GM18868 (cell line): ENCODE measurements at regions not wholly inside any gene's neighbourhood (a gene's known extent, or its start where the extent isn't known, plus 50 kb on each side); places are given as distances from the start of the nearest gene placed in this dataset.

ENCODE experiments used
- ATAC-seq: cut with Tn5 transposase; IDR thresholded peaks from one replicate; pipeline ENCODE4 v1.9.1; 2021; ENCODE audit warnings: mild to moderate bottlenecking, moderate library complexity; ENCODE audit not compliant: unreplicated experiment

DNA sequence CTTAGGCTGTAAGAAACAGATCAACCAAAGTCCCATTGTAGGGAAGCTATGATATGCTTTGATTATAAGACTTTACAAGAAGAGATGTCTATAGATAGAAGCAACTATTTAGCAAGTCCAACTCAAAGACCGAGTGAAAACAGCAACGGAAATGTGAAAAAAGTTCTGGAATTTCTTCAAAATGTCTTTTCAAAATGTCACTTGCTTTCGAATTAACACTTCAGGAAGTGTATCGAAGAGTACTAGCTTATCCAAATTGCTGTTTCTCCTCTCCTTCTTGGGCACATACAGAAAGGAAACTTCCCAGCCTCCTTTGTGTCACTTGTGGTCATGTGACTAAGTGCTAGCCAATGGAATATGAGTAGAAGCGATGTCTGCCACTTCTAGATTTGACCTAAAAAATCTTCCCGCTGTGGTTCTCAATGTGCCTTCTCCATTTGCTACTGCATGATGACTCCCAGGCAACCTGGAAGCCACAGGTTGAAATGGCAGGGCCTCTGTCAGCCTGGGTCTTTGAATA, 89.9 kb downstream of the TSEN15 start:
- ATAC-seq: no peak

DNA sequence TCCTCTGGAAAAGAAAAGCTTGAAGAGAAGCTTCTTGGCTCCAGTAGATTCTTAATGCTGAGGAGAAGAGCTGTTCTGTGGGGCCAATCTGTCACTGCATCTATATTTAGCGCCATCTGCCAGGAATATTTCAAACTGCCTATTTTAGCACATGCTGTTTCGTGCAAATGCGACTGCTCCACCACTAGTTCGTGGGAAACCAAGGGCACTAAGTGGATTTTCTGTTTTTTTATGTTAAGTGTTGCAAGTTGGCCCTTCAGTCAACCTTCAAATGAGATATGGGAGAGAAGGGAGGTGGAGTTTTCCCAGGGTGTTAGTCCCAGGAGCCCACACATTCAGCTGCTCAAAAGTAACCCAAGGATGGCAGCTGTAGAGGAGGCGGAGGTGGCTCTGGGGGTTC, 91.9 kb downstream of the TSEN15 start:
- ATAC-seq: no peak

DNA sequence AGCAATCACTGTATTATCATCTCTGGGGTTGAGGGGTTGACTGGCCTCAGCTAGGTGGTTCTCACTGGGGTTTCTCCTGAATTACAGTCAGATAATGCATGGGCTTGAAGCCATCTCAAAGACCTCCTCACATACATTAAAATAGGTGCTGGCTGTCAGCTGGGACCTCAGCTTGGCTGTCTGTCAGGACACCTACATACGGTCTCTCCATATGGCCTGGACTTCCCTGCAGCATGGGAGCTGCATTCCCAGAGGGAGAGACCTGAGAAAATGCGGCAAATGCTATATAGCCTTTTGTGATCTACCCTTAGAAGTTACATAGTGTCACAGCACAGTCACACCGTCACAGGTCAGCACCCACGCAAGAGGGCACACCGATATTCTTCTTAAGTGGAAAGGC, 93.6 kb downstream of the TSEN15 start:
- ATAC-seq: no peak

- ATAC-seq: no peak
Measured at GRCh38 chr1:184146202-184146601, 94.7 kb downstream of the TSEN15 start.

GRCh38 chr1:184150776-184151531, 99.4 kb downstream of the TSEN15 start:
- ATAC-seq: no peak

DNA sequence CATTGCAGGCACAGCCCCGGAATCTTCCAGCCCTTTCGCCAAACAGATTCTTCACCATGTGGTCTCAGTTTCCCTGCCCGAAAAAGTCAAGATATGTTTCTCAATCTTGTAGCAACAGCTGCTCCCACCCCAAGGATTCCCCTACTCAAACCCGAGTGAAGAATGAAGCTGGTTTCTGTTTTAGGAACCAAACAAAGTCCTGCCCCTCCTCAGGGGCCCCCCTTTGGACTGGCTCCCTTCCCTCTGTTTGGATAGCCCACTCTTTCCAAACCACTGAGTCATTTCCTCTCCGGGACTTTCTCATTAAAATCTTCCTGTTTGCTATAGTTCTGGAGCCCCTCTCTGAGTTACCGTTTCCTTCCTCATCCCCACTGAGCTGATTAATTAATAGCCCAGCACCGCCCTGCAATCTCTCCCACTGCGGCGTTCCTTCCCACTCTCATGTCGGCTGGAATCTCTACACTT, 100.9 kb downstream of the TSEN15 start:
- ATAC-seq: no peak

DNA sequence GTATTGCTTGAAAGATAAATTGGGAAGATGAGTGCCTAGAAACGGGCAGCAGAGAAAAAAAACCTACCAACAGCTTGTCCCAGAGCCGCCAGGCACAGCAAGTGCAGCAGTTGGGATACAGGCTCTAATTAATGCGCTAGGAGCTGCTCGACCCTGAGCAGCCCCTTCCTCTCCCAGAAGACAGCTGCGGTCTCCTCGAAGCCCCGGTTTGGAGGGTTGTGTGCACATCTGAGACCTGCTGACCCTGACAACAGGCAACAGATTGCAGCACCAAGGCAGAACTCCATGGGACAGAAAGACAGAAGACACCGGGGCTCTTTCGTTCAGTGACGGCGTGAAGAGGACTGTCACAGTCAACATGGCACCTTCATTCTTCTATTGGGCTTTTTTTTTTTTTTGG, 101.4 kb downstream of the TSEN15 start:
- ATAC-seq: no peak

GRCh38 chr1:184153731-184154130, 102.2 kb downstream of the TSEN15 start:
- ATAC-seq: no peak

DNA sequence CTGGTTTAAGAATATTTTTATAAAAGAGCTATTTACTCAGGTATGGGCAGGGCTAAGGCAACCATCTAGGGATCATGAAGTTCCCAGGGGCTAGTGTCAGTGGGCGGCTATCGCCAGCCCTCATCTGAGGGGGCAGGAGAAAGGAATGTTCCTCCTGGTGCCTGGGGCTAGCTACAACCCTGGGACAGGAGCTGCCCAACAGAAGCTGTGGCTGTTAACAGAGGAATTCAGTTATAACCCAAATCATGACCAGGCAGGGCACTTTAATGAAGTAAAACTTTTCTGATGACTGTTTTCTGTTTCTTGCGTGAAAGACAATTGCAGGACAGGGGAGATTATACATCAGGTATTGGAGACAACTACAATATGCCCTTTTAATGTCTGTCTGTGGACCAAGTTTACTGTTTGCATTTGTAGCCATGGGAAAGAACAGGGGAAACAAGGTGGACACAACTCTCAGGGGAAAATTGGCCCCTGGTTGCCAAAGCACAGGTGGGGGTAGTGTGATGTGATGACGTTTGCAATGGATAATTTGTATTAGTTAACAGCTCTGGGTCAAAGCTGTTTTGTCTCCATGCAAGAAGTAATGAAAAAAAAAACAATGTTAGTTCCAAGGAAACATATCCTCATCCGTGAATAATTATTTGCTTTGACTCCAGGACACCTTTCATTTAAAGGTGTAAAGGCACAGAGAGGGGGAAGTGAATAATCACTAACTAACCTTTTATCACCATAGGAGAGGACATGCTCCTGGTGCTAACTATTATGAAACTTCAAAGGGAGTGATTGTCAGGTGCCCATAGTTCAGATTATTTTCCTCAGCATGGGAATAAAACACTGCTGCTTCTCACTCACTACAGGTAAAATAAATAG, 105.2 kb downstream of the TSEN15 start:
- ATAC-seq: no peak

DNA sequence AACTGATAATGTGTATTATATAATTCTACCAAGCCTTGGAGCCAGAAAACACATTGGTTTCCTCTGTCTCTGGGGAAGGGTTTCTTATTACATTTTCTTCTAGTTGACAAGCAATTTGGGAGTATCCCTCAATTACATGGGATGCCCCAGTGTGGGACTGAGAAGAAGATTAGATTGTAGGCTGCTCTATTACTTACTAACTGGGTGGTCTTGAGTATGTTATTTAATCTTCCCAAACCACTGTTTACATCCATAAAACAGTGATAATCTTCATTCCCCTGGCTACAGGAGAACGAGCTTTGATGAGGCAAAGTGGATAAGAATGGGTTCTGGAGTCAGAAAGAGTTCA, 105.8 kb downstream of the TSEN15 start:
- no peak for ATAC-seq

GRCh38 chr1:184158896-184159681, 107.6 kb downstream of the TSEN15 start:
- no peak for ATAC-seq

GRCh38 chr1:184160236-184160635, 108.7 kb downstream of the TSEN15 start:
- ATAC-seq: peak; percentile 71

DNA sequence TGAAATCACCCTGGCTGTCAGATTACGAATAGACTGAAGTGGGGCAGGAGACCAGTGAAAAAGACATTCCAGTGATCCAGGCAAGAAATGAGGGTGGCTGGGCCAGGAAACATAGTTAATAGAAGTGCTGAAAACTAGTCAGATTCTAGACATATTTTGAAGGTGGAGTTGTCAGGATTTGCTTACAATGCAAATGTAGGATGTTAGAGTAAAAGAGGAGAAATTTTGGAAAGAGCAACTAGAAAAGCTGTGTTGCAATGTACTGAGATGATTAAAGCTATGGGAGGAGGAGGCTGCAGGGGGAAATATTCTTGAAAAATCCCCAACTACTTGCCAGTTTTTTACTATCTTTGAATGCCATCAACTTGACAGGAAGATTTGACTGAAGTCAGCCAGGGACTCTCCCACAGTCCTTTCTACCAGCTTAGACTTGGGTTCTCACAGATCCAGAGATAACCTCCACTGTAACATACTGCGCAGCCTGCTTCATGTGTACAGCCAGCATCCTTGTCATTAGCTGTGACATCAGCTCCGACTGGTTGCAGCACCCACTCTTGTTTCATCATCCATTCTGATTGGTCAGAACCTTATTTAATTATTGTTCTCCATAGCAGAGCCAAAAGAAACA, 109.7 kb downstream of the TSEN15 start:
- peak; percentile 58 for ATAC-seq

DNA sequence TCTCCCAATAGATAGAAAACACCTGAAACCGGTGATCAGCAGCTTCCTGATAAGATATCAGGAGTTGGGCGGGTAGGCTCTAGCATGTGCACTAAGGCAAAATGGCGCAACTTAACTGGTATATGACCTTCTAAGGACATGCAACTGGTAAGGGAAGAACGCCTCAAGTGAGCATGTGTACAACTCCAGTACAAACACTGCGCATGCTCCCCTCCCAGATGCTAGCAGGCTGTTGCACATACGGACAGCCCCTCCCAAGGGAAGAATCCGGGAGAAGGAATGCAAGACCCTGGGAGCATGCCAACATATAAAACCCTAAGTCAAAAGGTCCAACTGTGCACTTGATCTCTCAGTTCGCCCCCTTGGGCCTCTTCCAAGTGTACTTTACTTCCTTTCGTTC, 110.8 kb downstream of the TSEN15 start:
- ATAC-seq: no peak

DNA sequence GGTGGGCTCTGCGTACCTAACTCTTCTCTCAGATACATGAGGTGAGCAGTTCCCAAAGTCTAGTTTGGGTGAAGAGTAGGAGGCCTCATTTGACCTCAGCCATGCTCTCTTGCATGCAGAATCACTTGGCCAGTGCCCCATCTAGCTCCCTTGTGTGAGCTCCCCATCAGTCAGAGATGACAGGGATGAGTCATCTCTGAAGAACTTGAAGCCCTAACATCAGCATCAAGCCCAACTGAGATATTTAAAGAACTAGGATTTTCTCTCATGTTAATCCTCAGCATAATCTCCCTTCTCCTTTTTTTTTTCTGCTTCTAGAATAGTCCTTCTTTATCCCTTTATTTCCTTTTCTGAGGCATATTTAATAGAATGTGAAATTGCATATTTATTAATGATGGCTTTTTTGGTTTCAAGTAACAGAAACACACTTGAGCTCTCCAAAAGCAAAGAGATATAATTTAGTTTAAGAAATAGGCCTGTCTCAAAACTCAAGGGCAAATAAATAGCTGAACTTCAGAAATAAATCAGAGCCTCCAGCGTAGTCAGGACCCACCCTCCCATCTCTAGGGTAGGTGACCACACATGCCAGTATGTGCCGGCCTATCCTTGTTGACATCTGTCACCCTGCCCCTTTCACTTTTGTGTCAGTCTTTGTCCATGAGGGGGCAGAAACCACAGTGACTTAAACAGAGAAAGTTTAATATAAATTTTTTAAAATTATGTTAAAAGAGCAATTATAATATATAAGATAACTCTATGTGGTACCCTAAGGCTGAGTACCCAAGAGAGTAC, 112.3 kb downstream of the TSEN15 start:
- peak; percentile 74 for ATAC-seq

DNA sequence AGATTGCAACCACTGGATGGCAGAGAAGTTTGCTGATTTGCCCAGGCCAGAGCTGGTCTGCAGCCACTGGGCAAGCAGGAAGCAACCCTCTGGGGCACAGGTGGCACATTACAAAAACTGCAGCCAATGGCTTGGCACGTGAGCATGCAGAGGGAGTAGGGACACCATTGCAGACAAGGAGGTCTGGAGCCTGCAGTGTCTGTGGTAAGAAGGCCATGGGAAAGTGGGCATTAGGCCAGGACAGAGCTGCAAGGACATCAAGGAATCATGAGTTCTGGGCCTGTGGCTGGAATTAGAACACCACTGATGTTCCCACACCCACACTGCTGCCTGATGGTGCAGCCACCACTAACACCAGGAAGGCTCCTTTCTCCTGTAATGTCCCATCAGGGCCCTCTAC, 113.0 kb downstream of the TSEN15 start:
- ATAC-seq: no peak

DNA sequence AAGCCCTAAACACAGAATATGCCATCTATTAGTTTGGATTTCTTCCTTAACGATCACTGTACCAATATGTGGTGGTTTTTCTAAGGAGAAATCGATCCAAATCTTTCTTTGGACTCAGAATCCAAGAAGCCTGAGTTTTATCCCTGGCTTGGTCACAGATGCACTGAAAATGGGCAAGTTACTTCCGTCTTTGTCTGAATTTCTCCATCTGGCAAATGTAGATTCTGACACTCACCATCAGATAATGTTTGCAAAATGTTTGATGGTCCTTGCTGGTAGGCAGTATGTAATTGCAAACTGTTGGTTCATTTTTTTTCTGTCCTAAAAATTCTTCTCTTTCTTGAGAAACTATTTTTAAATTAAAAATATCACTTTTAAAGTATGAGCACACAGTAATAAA, 115.0 kb downstream of the TSEN15 start:
- no peak for ATAC-seq

DNA sequence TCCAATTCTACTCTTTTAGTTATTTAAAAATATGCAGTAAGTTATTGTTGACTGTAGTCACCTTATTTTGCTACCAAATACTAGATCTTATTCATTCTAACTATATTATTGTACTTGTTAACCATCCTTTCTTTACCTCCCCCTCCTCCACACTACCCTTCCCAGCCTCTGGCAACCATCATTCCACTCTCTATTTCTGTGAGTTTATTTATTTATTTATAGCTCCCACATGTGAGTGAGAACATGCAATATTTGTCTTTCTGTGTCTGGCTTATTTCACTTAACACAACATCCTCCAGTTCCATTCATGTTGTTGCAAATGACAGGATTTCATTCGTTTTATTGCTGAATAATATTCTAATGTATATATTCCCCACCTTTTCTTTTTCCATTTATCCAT, 115.8 kb downstream of the TSEN15 start:
- ATAC-seq: no peak

DNA sequence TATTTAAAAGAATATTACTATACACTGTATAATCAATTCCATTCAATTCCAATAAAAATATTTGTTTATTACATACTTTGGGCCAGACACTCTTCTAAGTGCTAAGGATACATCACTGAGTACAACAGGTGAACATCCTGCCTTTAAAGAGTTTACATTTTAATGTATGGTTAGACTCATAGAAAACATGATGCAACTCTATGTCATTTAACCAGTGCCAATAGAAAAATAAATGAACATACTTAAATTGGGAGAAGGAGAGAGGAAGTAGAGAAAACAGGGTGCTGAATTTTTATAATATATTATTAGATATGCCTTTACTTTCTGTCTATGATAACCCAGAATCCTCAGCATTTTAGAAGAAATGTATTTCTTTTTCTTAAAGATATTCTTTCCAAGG, 119.2 kb downstream of the TSEN15 start:
- no peak for ATAC-seq

DNA sequence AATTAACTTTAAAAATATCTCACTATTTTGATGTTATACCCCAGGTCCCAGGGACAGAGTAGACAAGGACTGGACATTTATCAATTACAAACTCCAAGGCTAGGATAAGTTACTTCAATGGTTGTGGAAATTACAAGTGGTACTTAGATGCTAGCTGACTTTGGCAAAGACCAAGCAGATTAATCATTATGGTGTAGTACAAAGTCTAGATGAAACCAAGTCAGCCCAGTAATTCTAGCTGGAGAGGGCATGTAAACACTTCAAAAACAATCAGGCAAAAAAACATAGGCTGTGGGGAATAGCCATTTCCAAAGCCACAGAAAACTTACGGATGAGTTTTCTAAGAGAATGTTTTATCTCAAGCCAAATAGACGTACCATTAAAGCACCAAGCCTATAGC, 124.5 kb downstream of the TSEN15 start:
- no peak for ATAC-seq
